ENCODE measurements at regions not wholly inside any gene's neighbourhood (a gene's known extent, or its start where the extent isn't known, plus 50 kb on each side); places are given as distances from the start of the nearest gene placed in this dataset.

- no peaks in the 10 kb centered on the region for H3K36me3 ChIP-seq (ENCODE audit: control insufficient read depth in 2 of 2, extremely low read depth in 1 of 2, insufficient read depth in 2 of 2, low read length in 2 of 2)
- H3K27me3 ChIP-seq (ENCODE audit: control insufficient read depth, extremely low read depth, insufficient read depth, low read length) = no peaks in the 10 kb centered on the region
- no peaks in the 10 kb centered on the region for H4K20me1 ChIP-seq (ENCODE audit: control insufficient read depth, extremely low read depth, insufficient read depth, low read length)
- no peaks in the 10 kb centered on the region for H3K4me1 ChIP-seq (ENCODE audit: control insufficient read depth, extremely low read depth, insufficient read depth, low read length)
- no peaks in the 10 kb centered on the region for H3K9me1 ChIP-seq (ENCODE audit: control insufficient read depth, extremely low read depth, insufficient read depth, low read length)
- no peaks in the 10 kb centered on the region for H3K9me3 ChIP-seq (ENCODE audit: control insufficient read depth, low read depth, low read length)
- FAIRE-seq = no peak
- no peak overlapping the region for H3K4me3 ChIP-seq (ENCODE audit: control insufficient read depth in 2 of 3, extremely low read depth in 1 of 3, insufficient read depth in 2 of 3, low read depth in 1 of 3, low read length in 3 of 3)
- H2AFZ ChIP-seq (ENCODE audit: control insufficient read depth, low read length) = no peak overlapping the region
- H3K79me2 ChIP-seq (ENCODE audit: control insufficient read depth, insufficient read depth, low read length) = no peaks in the 10 kb centered on the region
- H3K4me2 ChIP-seq (ENCODE audit: control insufficient read depth, extremely low read depth, insufficient read depth, low read depth, low read length) = no peak overlapping the region
- no peak for TF ChIP-seq CTCF (optimal IDR thresholded peaks at IDR 0.05 in 1 of 3, IDR thresholded peaks at IDR 0.05 in 1 of 3, conservative IDR thresholded peaks at IDR 0.05 in 1 of 3; ENCODE audit: extremely low read depth in 1 of 3, insufficient read depth in 2 of 3, low read length in 3 of 3)
- no peak for DNase-seq (ENCODE audit: low read depth, low spot score)
- H3K27ac ChIP-seq (ENCODE audit: control insufficient read depth, insufficient read depth, low read length) = no peak overlapping the region
- H3K9ac ChIP-seq (ENCODE audit: control insufficient read depth, extremely low read depth, insufficient read depth, low read length) = no peak overlapping the region
- dilution Hi-C loops (cut with MboI; ENCODE audit: extremely low pct_ligation_motif_present, low sequenced_read_pairs) = no loop called here
These were observed 128.0 kb downstream of the SPP2 start for GRCh38 chr2:234178330-234179030.

GRCh38 chr2:234175649-234176048, 125.1 kb downstream of the SPP2 start:
- H3K4me1 ChIP-seq (ENCODE audit: control insufficient read depth, extremely low read depth, insufficient read depth, low read length) = no peaks in the 10 kb centered on the region
- no peak for DNase-seq (ENCODE audit: low read depth, low spot score)
- H3K9me3 ChIP-seq (ENCODE audit: control insufficient read depth, low read depth, low read length) = no peaks in the 10 kb centered on the region
- H3K79me2 ChIP-seq (ENCODE audit: control insufficient read depth, insufficient read depth, low read length) = no peaks in the 10 kb centered on the region
- no peaks in the 10 kb centered on the region for H3K27me3 ChIP-seq (ENCODE audit: control insufficient read depth, extremely low read depth, insufficient read depth, low read length)
- peak; percentile 29 for FAIRE-seq
- H2AFZ ChIP-seq (ENCODE audit: control insufficient read depth, low read length) = no peak overlapping the region
- H3K4me3 ChIP-seq (ENCODE audit: control insufficient read depth in 2 of 3, extremely low read depth in 1 of 3, insufficient read depth in 2 of 3, low read depth in 1 of 3, low read length in 3 of 3) = no peak overlapping the region
- no peaks in the 10 kb centered on the region for H4K20me1 ChIP-seq (ENCODE audit: control insufficient read depth, extremely low read depth, insufficient read depth, low read length)
- H3K4me2 ChIP-seq (ENCODE audit: control insufficient read depth, extremely low read depth, insufficient read depth, low read depth, low read length) = no peak overlapping the region
- dilution Hi-C loops (cut with MboI; ENCODE audit: extremely low pct_ligation_motif_present, low sequenced_read_pairs) = no loop called here
- H3K36me3 ChIP-seq (ENCODE audit: control insufficient read depth in 2 of 2, extremely low read depth in 1 of 2, insufficient read depth in 2 of 2, low read length in 2 of 2) = no peaks in the 10 kb centered on the region
- TF ChIP-seq EZH2 (IDR thresholded peaks at IDR 0.05; ENCODE audit: low read length) (no peak), CTCF (optimal IDR thresholded peaks at IDR 0.05 in 1 of 3, IDR thresholded peaks at IDR 0.05 in 1 of 3, conservative IDR thresholded peaks at IDR 0.05 in 1 of 3; ENCODE audit: extremely low read depth in 1 of 3, insufficient read depth in 2 of 3, low read length in 3 of 3) (no peak)
- no peak overlapping the region for H3K9ac ChIP-seq (ENCODE audit: control insufficient read depth, extremely low read depth, insufficient read depth, low read length)
- H3K27ac ChIP-seq (ENCODE audit: control insufficient read depth, insufficient read depth, low read length) = no peak overlapping the region
- H3K9me1 ChIP-seq (ENCODE audit: control insufficient read depth, extremely low read depth, insufficient read depth, low read length) = no peaks in the 10 kb centered on the region

Measured in keratinocyte (primary cell).